ENCODE measurements at regions not wholly inside any gene's neighbourhood (a gene's known extent, or its start where the extent isn't known, plus 50 kb on each side); places are given as distances from the start of the nearest gene placed in this dataset.
"Not testable (repeated sequence)": the region's sequence is repeated elsewhere in the genome, so short reads cannot be mapped to it uniquely, and the experiment has no call there.

GRCh38 chr20:47907031-47907675 is 121.9 kb upstream of the SULF2 start:
- Histone ChIP-seq H3K36me3 (ENCODE audit: control insufficient read depth, insufficient read depth, low read length) (no peaks in the 10 kb centered on the region), H3K9ac (ENCODE audit: extremely low read depth, low read length, poor library complexity, severe bottlenecking) (no peak overlapping the region), H3K9me3 (ENCODE audit: control insufficient read depth, low read length) (no peaks in the 10 kb centered on the region), H3K4me1 (ENCODE audit: control insufficient read depth, insufficient read depth, low read length) (peaks cover 4% of the 10 kb centered on the region), H3K27ac (ENCODE audit: low read depth, low read length) (no peak overlapping the region), H3K4me3 (ENCODE audit: low read length) (no peak overlapping the region), H3K27me3 (ENCODE audit: control insufficient read depth, insufficient read depth, low read length, poor library complexity, severe bottlenecking) (no peaks in the 10 kb centered on the region)
- Mint-ChIP-seq H3K27ac (no peak overlapping the region), H3K4me1 (peaks cover 15% of the 10 kb centered on the region), H3K27me3 (ENCODE audit: insufficient read depth) (no peaks in the 10 kb centered on the region), H3K4me3 (no peak overlapping the region), H3K9me3 (no peaks in the 10 kb centered on the region), H3K36me3 (ENCODE audit: low read depth) (no peaks in the 10 kb centered on the region)
- no peak for TF ChIP-seq CTCF (conservative IDR thresholded peaks at IDR 0.05)
- 91% methylated on average over 11 to 13 of the region's 13 CpGs for WGBS, 2 experiments (ENCODE audit: insufficient coverage in 1 of 2, insufficient read length in 1 of 2)
- no peak for DNase-seq

GRCh38 chr20:47906348-47906660 is 121.0 kb upstream of the SULF2 start:
- H3K4me1 ChIP-seq (ENCODE audit: control insufficient read depth, insufficient read depth, low read length), result peaks cover 4% of the 10 kb centered on the region

GRCh38 chr20:47905628-47906347 is 120.5 kb upstream of the SULF2 start:
- Histone ChIP-seq H3K4me3 (ENCODE audit: low read length) (no peak overlapping the region), H3K4me1 (ENCODE audit: control insufficient read depth, insufficient read depth, low read length) (peaks cover 4% of the 10 kb centered on the region), H3K27ac (ENCODE audit: low read depth, low read length) (no peak overlapping the region), H3K27me3 (ENCODE audit: control insufficient read depth, insufficient read depth, low read length, poor library complexity, severe bottlenecking) (no peaks in the 10 kb centered on the region), H3K9ac (ENCODE audit: extremely low read depth, low read length, poor library complexity, severe bottlenecking) (no peak overlapping the region), H3K9me3 (ENCODE audit: control insufficient read depth, low read length) (no peaks in the 10 kb centered on the region), H3K36me3 (ENCODE audit: control insufficient read depth, insufficient read depth, low read length) (no peaks in the 10 kb centered on the region)
- no peak for DNase-seq
- no peak for TF ChIP-seq CTCF (conservative IDR thresholded peaks at IDR 0.05)
- no peak overlapping the region for H3K4me3 Mint-ChIP-seq
- no peaks in the 10 kb centered on the region for H3K9me3 Mint-ChIP-seq
- no peak overlapping the region for H3K27ac Mint-ChIP-seq
- WGBS, 2 experiments (ENCODE audit: insufficient coverage in 1 of 2, insufficient read length in 1 of 2), result 96 to 97% methylated on average over 4 to 16 of the region's 18 CpGs
- peaks cover 10% of the 10 kb centered on the region for H3K4me1 Mint-ChIP-seq
- no peaks in the 10 kb centered on the region for H3K36me3 Mint-ChIP-seq (ENCODE audit: low read depth)
- H3K27me3 Mint-ChIP-seq (ENCODE audit: insufficient read depth), result no peaks in the 10 kb centered on the region

More at GRCh38 chr20:47906348-47906660, 121.0 kb upstream of the SULF2 start:
- WGBS, 2 experiments (ENCODE audit: insufficient coverage in 1 of 2, insufficient read length in 1 of 2), result 87 to 91% methylated on average over 6 to 12 of the region's 12 CpGs
- no peak for TF ChIP-seq CTCF (conservative IDR thresholded peaks at IDR 0.05)
- H3K27me3 ChIP-seq (ENCODE audit: control insufficient read depth, insufficient read depth, low read length, poor library complexity, severe bottlenecking), result no peaks in the 10 kb centered on the region
- H3K9me3 ChIP-seq (ENCODE audit: control insufficient read depth, low read length), result no peaks in the 10 kb centered on the region
- H3K4me3 ChIP-seq (ENCODE audit: low read length), result no peak overlapping the region
- Mint-ChIP-seq H3K36me3 (ENCODE audit: low read depth) (no peaks in the 10 kb centered on the region), H3K4me3 (no peak overlapping the region), H3K4me1 (peaks cover 10% of the 10 kb centered on the region), H3K27me3 (ENCODE audit: insufficient read depth) (no peaks in the 10 kb centered on the region), H3K27ac (no peak overlapping the region), H3K9me3 (no peaks in the 10 kb centered on the region)
- H3K9ac ChIP-seq (ENCODE audit: extremely low read depth, low read length, poor library complexity, severe bottlenecking), result no peak overlapping the region
- H3K36me3 ChIP-seq (ENCODE audit: control insufficient read depth, insufficient read depth, low read length), result no peaks in the 10 kb centered on the region
- no peak for DNase-seq
- H3K27ac ChIP-seq (ENCODE audit: low read depth, low read length), result no peak overlapping the region

- DNase-seq; H3K9me3 Mint-ChIP-seq; H3K36me3 Mint-ChIP-seq (ENCODE audit: low read depth); H3K27me3 ChIP-seq (ENCODE audit: control insufficient read depth, insufficient read depth, low read length, poor library complexity, severe bottlenecking); H3K36me3 ChIP-seq (ENCODE audit: control insufficient read depth, insufficient read depth, low read length); H3K4me1 Mint-ChIP-seq; H3K4me1 ChIP-seq (ENCODE audit: control insufficient read depth, insufficient read depth, low read length); H3K27ac Mint-ChIP-seq; H3K9ac ChIP-seq (ENCODE audit: extremely low read depth, low read length, poor library complexity, severe bottlenecking); H3K27me3 Mint-ChIP-seq (ENCODE audit: insufficient read depth); H3K4me3 ChIP-seq (ENCODE audit: low read length); H3K27ac ChIP-seq (ENCODE audit: low read depth, low read length); H3K4me3 Mint-ChIP-seq; H3K9me3 ChIP-seq (ENCODE audit: control insufficient read depth, low read length): not testable (repeated sequence)
- no CpG with 5 or more reads among the region's 3 CpGs for WGBS, 2 experiments (ENCODE audit: insufficient coverage in 1 of 2, insufficient read length in 1 of 2)
Measured at GRCh38 chr20:47903009-47903408, 117.7 kb upstream of the SULF2 start.

GRCh38 chr20:47899313-47899712 is 114.0 kb upstream of the SULF2 start:
- not testable (repeated sequence) for H3K27ac Mint-ChIP-seq; H3K4me3 Mint-ChIP-seq; DNase-seq; H3K4me1 ChIP-seq (ENCODE audit: control insufficient read depth, insufficient read depth, low read length); H3K36me3 ChIP-seq (ENCODE audit: control insufficient read depth, insufficient read depth, low read length); H3K9ac ChIP-seq (ENCODE audit: extremely low read depth, low read length, poor library complexity, severe bottlenecking); H3K4me3 ChIP-seq (ENCODE audit: low read length); H3K36me3 Mint-ChIP-seq (ENCODE audit: low read depth); H3K9me3 ChIP-seq (ENCODE audit: control insufficient read depth, low read length); H3K4me1 Mint-ChIP-seq; H3K27me3 Mint-ChIP-seq (ENCODE audit: insufficient read depth); H3K9me3 Mint-ChIP-seq; H3K27ac ChIP-seq (ENCODE audit: low read depth, low read length); H3K27me3 ChIP-seq (ENCODE audit: control insufficient read depth, insufficient read depth, low read length, poor library complexity, severe bottlenecking)
- WGBS, 2 experiments (ENCODE audit: insufficient coverage in 1 of 2, insufficient read length in 1 of 2), result no CpG with 5 or more reads among the region's 7 CpGs
